ENCODE measurements at regions not wholly inside any gene's neighbourhood (a gene's known extent, or its start where the extent isn't known, plus 50 kb on each side); places are given as distances from the start of the nearest gene placed in this dataset.

GRCh38 chr13:105579821-105580710 is 955.4 kb downstream of the EFNB2 start:
- FAIRE-seq (no peak), DNase-seq (ENCODE audit: insufficient read length) (no peak)
- TF ChIP-seq POLR2A (IDR thresholded peaks at IDR 0.05; ENCODE audit: low read depth, low read length) (no peak), POLR2AphosphoS5 (IDR thresholded peaks at IDR 0.05; ENCODE audit: low read depth, low read length) (no peak), TAF1 (IDR thresholded peaks at IDR 0.05; ENCODE audit: borderline replicate concordance, low read depth, low read length) (no peak)

- DNase-seq (ENCODE audit: insufficient read length): no peak
- TF ChIP-seq POLR2A (IDR thresholded peaks at IDR 0.05; ENCODE audit: low read depth, low read length) (no peak), TAF1 (IDR thresholded peaks at IDR 0.05; ENCODE audit: borderline replicate concordance, low read depth, low read length) (no peak), POLR2AphosphoS5 (IDR thresholded peaks at IDR 0.05; ENCODE audit: low read depth, low read length) (no peak)
- FAIRE-seq: no peak
Observed at GRCh38 chr13:105573136-105573535, 962.3 kb downstream of the EFNB2 start.

- no peak for DNase-seq (ENCODE audit: insufficient read length)
- no peak for FAIRE-seq
- no peak for TF ChIP-seq POLR2A (IDR thresholded peaks at IDR 0.05; ENCODE audit: low read depth, low read length)
- no peak for TF ChIP-seq POLR2AphosphoS5 (IDR thresholded peaks at IDR 0.05; ENCODE audit: low read depth, low read length)
- TF ChIP-seq TAF1 (IDR thresholded peaks at IDR 0.05; ENCODE audit: borderline replicate concordance, low read depth, low read length): no peak
Observed at GRCh38 chr13:105572401-105572800, 963.1 kb downstream of the EFNB2 start.

GRCh38 chr13:105569816-105570215 is 965.6 kb downstream of the EFNB2 start:
- FAIRE-seq: no peak
- TF ChIP-seq TAF1 (IDR thresholded peaks at IDR 0.05; ENCODE audit: borderline replicate concordance, low read depth, low read length) (no peak), POLR2A (IDR thresholded peaks at IDR 0.05; ENCODE audit: low read depth, low read length) (no peak), POLR2AphosphoS5 (IDR thresholded peaks at IDR 0.05; ENCODE audit: low read depth, low read length) (no peak)
- no peak for DNase-seq (ENCODE audit: insufficient read length)

- FAIRE-seq: no peak
- DNase-seq (ENCODE audit: insufficient read length): no peak
- no peak for TF ChIP-seq POLR2AphosphoS5 (IDR thresholded peaks at IDR 0.05; ENCODE audit: low read depth, low read length)
- TF ChIP-seq TAF1 (IDR thresholded peaks at IDR 0.05; ENCODE audit: borderline replicate concordance, low read depth, low read length): no peak
- no peak for TF ChIP-seq POLR2A (IDR thresholded peaks at IDR 0.05; ENCODE audit: low read depth, low read length)
Observed at GRCh38 chr13:105567951-105568525, 967.4 kb downstream of the EFNB2 start.

GRCh38 chr13:105565136-105565727 is 970.2 kb downstream of the EFNB2 start:
- FAIRE-seq (no peak), DNase-seq (ENCODE audit: insufficient read length) (no peak)
- TF ChIP-seq TAF1 (IDR thresholded peaks at IDR 0.05; ENCODE audit: borderline replicate concordance, low read depth, low read length) (no peak), POLR2A (IDR thresholded peaks at IDR 0.05; ENCODE audit: low read depth, low read length) (no peak), POLR2AphosphoS5 (IDR thresholded peaks at IDR 0.05; ENCODE audit: low read depth, low read length) (no peak)

- FAIRE-seq: no peak
- no peak for DNase-seq (ENCODE audit: insufficient read length)
- TF ChIP-seq POLR2AphosphoS5 (IDR thresholded peaks at IDR 0.05; ENCODE audit: low read depth, low read length): no peak
- no peak for TF ChIP-seq POLR2A (IDR thresholded peaks at IDR 0.05; ENCODE audit: low read depth, low read length)
- TF ChIP-seq TAF1 (IDR thresholded peaks at IDR 0.05; ENCODE audit: borderline replicate concordance, low read depth, low read length): no peak
Observed at GRCh38 chr13:105552078-105552477, 983.4 kb downstream of the EFNB2 start.

- TF ChIP-seq POLR2A (IDR thresholded peaks at IDR 0.05; ENCODE audit: low read depth, low read length): no peak
- TF ChIP-seq TAF1 (IDR thresholded peaks at IDR 0.05; ENCODE audit: borderline replicate concordance, low read depth, low read length): no peak
- no peak for TF ChIP-seq POLR2AphosphoS5 (IDR thresholded peaks at IDR 0.05; ENCODE audit: low read depth, low read length)
- no peak for DNase-seq (ENCODE audit: insufficient read length)
Observed at GRCh38 chr13:105547851-105548250, 987.6 kb downstream of the EFNB2 start.

GRCh38 chr13:105545811-105546210 is 989.7 kb downstream of the EFNB2 start:
- TF ChIP-seq POLR2A (IDR thresholded peaks at IDR 0.05; ENCODE audit: low read depth, low read length) (no peak), TAF1 (IDR thresholded peaks at IDR 0.05; ENCODE audit: borderline replicate concordance, low read depth, low read length) (no peak), POLR2AphosphoS5 (IDR thresholded peaks at IDR 0.05; ENCODE audit: low read depth, low read length) (no peak)
- DNase-seq (ENCODE audit: insufficient read length) (no peak), FAIRE-seq (no peak)

More at GRCh38 chr13:105547851-105548250, 987.6 kb downstream of the EFNB2 start:
- no peak for FAIRE-seq

GRCh38 chr13:105543742-105544141 is 991.7 kb downstream of the EFNB2 start:
- FAIRE-seq: no peak
- TF ChIP-seq TAF1 (IDR thresholded peaks at IDR 0.05; ENCODE audit: borderline replicate concordance, low read depth, low read length) (no peak), POLR2A (IDR thresholded peaks at IDR 0.05; ENCODE audit: low read depth, low read length) (no peak), POLR2AphosphoS5 (IDR thresholded peaks at IDR 0.05; ENCODE audit: low read depth, low read length) (no peak)
- no peak for DNase-seq (ENCODE audit: insufficient read length)

GRCh38 chr13:105541565-105541964 is 993.9 kb downstream of the EFNB2 start:
- FAIRE-seq: no peak
- TF ChIP-seq POLR2A (IDR thresholded peaks at IDR 0.05; ENCODE audit: low read depth, low read length) (no peak), POLR2AphosphoS5 (IDR thresholded peaks at IDR 0.05; ENCODE audit: low read depth, low read length) (no peak), TAF1 (IDR thresholded peaks at IDR 0.05; ENCODE audit: borderline replicate concordance, low read depth, low read length) (no peak)
- no peak for DNase-seq (ENCODE audit: insufficient read length)

Measured in GM12892 (cell line).